ENCODE measurements at regions not wholly inside any gene's neighbourhood (a gene's known extent, or its start where the extent isn't known, plus 50 kb on each side); places are given as distances from the start of the nearest gene placed in this dataset.

GRCh38 chr1:188089015-188089414 is 1260.3 kb downstream of the PLA2G4A start:
- Histone ChIP-seq H3K4me3 (ENCODE audit: low read length) (no peak overlapping the region), H3K4me1 (ENCODE audit: control insufficient read depth, insufficient read depth, low read length) (no peaks in the 10 kb centered on the region), H3K27me3 (ENCODE audit: control insufficient read depth, insufficient read depth, low read length) (no peaks in the 10 kb centered on the region), H3K27ac (ENCODE audit: low read length) (no peak overlapping the region), H3K9me3 (ENCODE audit: control insufficient read depth, low read depth, low read length) (peaks cover 2% of the 10 kb centered on the region), H3K36me3 (ENCODE audit: control insufficient read depth, insufficient read depth, low read length) (no peaks in the 10 kb centered on the region)
- DNase-seq, result no peak
- 60% methylated on average over 1 of the region's 3 CpGs for WGBS (ENCODE audit: insufficient coverage, low lambda C conversion rate)

- no peak overlapping the region for H3K4me3 ChIP-seq (ENCODE audit: low read length)
- H3K27me3 ChIP-seq (ENCODE audit: control insufficient read depth, insufficient read depth, low read length), result no peaks in the 10 kb centered on the region
- H3K9me3 ChIP-seq (ENCODE audit: control insufficient read depth, low read depth, low read length), result peaks cover 2% of the 10 kb centered on the region
- DNase-seq, result no peak
- no peaks in the 10 kb centered on the region for H3K4me1 ChIP-seq (ENCODE audit: control insufficient read depth, insufficient read depth, low read length)
- no peaks in the 10 kb centered on the region for H3K36me3 ChIP-seq (ENCODE audit: control insufficient read depth, insufficient read depth, low read length)
- H3K27ac ChIP-seq (ENCODE audit: low read length), result no peak overlapping the region
Observed at GRCh38 chr1:188089461-188089860, 1260.7 kb downstream of the PLA2G4A start.

DNA sequence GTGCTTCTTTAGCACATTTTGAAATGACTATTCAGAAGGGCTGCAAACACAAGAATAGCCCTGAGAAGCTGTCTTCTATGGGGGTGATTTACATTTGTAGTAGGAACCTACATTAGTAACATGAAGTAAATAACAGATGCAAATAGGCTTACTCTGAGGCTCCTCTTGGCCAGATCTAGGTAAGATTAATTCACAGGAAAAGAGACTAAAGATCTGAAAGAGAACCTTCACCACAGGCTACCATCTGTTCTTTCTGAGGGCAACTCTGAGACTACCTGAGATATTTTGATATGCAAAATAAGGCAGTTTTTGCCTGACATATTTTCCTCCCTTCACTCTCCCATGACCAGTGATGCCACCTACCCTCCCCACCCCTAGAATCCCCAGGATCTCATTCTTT is 1267.8 kb downstream of the PLA2G4A start:
- H3K9me3 ChIP-seq (ENCODE audit: control insufficient read depth, low read depth, low read length), result no peaks in the 10 kb centered on the region
- no peaks in the 10 kb centered on the region for H3K4me1 ChIP-seq (ENCODE audit: control insufficient read depth, insufficient read depth, low read length)
- H3K36me3 ChIP-seq (ENCODE audit: control insufficient read depth, insufficient read depth, low read length), result no peaks in the 10 kb centered on the region
- H3K4me3 ChIP-seq (ENCODE audit: low read length), result no peak overlapping the region
- DNase-seq, result no peak
- H3K27me3 ChIP-seq (ENCODE audit: control insufficient read depth, insufficient read depth, low read length), result no peaks in the 10 kb centered on the region
- H3K27ac ChIP-seq (ENCODE audit: low read length), result no peak overlapping the region

- Histone ChIP-seq H3K27me3 (ENCODE audit: control insufficient read depth, insufficient read depth, low read length) (no peaks in the 10 kb centered on the region), H3K4me1 (ENCODE audit: control insufficient read depth, insufficient read depth, low read length) (no peaks in the 10 kb centered on the region), H3K27ac (ENCODE audit: low read length) (no peak overlapping the region), H3K4me3 (ENCODE audit: low read length) (no peak overlapping the region), H3K36me3 (ENCODE audit: control insufficient read depth, insufficient read depth, low read length) (no peaks in the 10 kb centered on the region), H3K9me3 (ENCODE audit: control insufficient read depth, low read depth, low read length) (no peaks in the 10 kb centered on the region)
- DNase-seq, result no peak
- 88% methylated on average over 1 of the region's 2 CpGs for WGBS (ENCODE audit: insufficient coverage, low lambda C conversion rate)
Observed at GRCh38 chr1:188117436-188117835, 1288.7 kb downstream of the PLA2G4A start.

DNA sequence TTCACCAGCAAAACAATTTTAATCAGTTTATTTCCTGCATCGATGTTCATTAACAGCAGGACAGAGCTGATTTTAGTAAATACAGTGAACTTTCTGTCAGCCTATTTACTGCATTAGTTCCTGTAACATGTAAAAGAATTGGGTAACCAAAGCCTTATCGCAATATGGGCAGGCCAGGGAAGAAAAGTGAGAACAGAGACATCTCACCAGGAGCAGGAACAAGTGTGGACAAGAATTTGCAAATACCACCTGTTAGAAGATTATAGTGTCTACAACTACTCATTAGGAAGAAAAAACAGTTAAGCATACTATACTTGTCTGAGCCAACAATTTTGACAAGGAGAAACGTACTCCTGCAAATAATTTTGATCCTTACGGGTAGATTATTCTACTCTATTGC is 1293.9 kb downstream of the PLA2G4A start:
- no peak for DNase-seq
- Histone ChIP-seq H3K27ac (ENCODE audit: low read length) (no peak overlapping the region), H3K4me1 (ENCODE audit: control insufficient read depth, insufficient read depth, low read length) (no peaks in the 10 kb centered on the region), H3K27me3 (ENCODE audit: control insufficient read depth, insufficient read depth, low read length) (no peaks in the 10 kb centered on the region), H3K4me3 (ENCODE audit: low read length) (no peak overlapping the region), H3K36me3 (ENCODE audit: control insufficient read depth, insufficient read depth, low read length) (no peaks in the 10 kb centered on the region), H3K9me3 (ENCODE audit: control insufficient read depth, low read depth, low read length) (no peaks in the 10 kb centered on the region)
- no CpG with 5 or more reads among the region's 4 CpGs for WGBS (ENCODE audit: insufficient coverage, low lambda C conversion rate)

DNA sequence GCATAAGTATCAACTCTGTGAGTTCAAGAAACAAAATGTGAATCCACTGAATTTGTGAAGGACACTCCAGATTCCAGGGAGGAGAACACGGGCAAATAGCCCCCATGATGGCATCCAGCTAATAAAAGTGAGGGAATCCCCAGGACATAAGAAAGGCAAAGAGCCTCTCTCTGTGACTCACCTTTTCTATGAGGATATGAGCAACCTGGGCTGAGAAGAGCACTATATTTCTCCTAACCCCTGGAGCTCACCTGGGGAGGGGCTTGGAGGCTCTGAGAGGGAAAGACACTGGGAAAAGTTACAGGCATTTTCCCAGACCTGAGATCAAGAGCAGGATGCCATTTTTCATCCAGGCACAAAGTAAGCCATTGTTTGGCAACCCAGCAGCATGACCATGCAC is 1298.8 kb downstream of the PLA2G4A start:
- H3K36me3 ChIP-seq (ENCODE audit: control insufficient read depth, insufficient read depth, low read length), result no peaks in the 10 kb centered on the region
- no peak overlapping the region for H3K27ac ChIP-seq (ENCODE audit: low read length)
- no peaks in the 10 kb centered on the region for H3K4me1 ChIP-seq (ENCODE audit: control insufficient read depth, insufficient read depth, low read length)
- H3K9me3 ChIP-seq (ENCODE audit: control insufficient read depth, low read depth, low read length), result no peaks in the 10 kb centered on the region
- DNase-seq, result no peak
- H3K27me3 ChIP-seq (ENCODE audit: control insufficient read depth, insufficient read depth, low read length), result no peaks in the 10 kb centered on the region
- no peak overlapping the region for H3K4me3 ChIP-seq (ENCODE audit: low read length)
- no CpG with 5 or more reads among the region's 1 CpG for WGBS (ENCODE audit: insufficient coverage, low lambda C conversion rate)

DNA sequence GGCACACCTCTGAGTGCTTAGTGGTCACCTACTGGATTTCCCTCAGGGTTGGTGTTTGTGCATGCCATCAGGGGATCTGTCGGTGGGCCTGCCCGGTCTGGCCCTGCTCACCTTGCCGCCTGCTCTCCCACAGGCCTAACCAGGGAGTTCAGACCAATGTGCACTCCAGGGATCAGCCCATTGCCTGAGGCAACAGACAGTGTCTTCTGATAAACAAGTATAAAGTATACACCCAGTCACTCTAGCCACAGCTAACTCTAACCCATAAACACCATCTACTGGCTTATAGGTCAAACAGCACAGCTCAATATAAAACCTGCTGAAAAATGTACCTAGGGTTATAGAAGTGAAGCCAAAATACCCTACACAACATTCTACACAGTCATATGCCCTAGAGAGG is 1300.0 kb downstream of the PLA2G4A start:
- no CpG with 5 or more reads among the region's 3 CpGs for WGBS (ENCODE audit: insufficient coverage, low lambda C conversion rate)
- no peak overlapping the region for H3K27ac ChIP-seq (ENCODE audit: low read length)
- H3K36me3 ChIP-seq (ENCODE audit: control insufficient read depth, insufficient read depth, low read length), result no peaks in the 10 kb centered on the region
- no peak overlapping the region for H3K4me3 ChIP-seq (ENCODE audit: low read length)
- no peaks in the 10 kb centered on the region for H3K9me3 ChIP-seq (ENCODE audit: control insufficient read depth, low read depth, low read length)
- H3K27me3 ChIP-seq (ENCODE audit: control insufficient read depth, insufficient read depth, low read length), result no peaks in the 10 kb centered on the region
- DNase-seq, result no peak
- H3K4me1 ChIP-seq (ENCODE audit: control insufficient read depth, insufficient read depth, low read length), result no peaks in the 10 kb centered on the region

DNA sequence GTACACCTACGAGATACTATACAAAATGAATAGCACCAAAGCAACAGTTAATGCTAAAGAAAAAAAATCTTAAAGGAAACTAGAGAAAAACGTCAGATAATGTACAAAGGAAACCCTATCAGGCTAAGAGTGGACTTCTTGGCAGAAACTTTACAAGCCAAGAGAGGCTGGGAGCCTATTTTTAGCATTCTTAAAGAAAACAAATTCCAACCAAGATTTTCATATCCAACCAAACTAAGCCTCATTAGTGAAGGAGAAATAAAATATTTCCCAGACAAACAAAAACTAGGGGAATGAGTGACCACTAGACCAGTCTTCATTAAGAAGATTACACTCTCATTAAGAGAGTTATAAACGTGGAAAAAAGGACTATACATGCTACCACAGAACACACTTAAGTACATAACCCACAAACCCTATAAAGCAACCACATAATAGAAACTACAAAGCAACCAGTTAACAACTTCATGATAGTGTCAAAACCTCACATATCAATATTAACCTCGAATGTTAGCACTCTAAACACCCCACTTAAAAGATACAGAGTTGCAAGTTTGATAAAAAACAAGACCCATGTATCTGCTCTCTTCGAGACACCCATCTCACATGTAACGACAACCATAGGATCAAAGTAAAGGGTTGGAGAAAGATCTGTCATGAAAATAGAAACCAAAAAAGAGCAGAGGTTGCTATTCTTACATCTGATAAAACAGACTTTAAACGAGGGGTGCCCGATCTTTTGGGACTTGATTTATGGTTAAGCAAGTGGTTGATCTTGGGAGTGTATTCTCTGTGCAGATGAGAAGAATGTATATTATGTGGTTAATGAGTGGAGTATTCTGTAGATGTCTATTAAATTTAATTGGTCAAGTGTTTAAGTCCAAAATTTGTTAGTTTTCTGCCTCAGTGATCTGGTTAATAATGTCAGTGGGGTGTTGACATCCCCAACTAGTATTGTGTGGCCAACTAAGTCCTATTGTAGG is 1301.4 kb downstream of the PLA2G4A start:
- Histone ChIP-seq H3K27ac (ENCODE audit: low read length) (no peak overlapping the region), H3K4me3 (ENCODE audit: low read length) (no peak overlapping the region), H3K4me1 (ENCODE audit: control insufficient read depth, insufficient read depth, low read length) (no peaks in the 10 kb centered on the region), H3K36me3 (ENCODE audit: control insufficient read depth, insufficient read depth, low read length) (no peaks in the 10 kb centered on the region), H3K9me3 (ENCODE audit: control insufficient read depth, low read depth, low read length) (no peaks in the 10 kb centered on the region), H3K27me3 (ENCODE audit: control insufficient read depth, insufficient read depth, low read length) (no peaks in the 10 kb centered on the region)
- WGBS (ENCODE audit: insufficient coverage, low lambda C conversion rate), result 88% methylated on average over 4 of the region's 8 CpGs
- DNase-seq, result no peak

DNA sequence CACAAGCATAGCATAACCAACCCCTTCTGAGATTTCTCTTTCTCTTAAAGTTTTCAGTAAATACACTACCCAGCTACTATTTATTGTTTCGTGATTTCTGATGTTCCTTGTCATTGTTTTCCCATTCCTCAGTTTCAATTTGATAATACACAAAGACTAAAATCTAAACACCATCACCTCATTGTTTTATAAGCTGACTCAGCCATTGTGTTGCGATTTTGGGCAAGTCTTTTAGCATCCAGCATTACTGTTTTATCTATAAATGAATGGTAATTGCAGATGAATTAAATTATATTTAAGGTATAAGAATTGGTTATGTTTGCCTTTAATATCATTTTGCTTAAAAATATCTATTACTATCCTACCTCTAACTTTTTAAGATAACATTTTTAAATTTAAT is 1308.5 kb downstream of the PLA2G4A start:
- H3K36me3 ChIP-seq (ENCODE audit: control insufficient read depth, insufficient read depth, low read length), result no peaks in the 10 kb centered on the region
- no peaks in the 10 kb centered on the region for H3K9me3 ChIP-seq (ENCODE audit: control insufficient read depth, low read depth, low read length)
- no peak overlapping the region for H3K27ac ChIP-seq (ENCODE audit: low read length)
- DNase-seq, result no peak
- no peak overlapping the region for H3K4me3 ChIP-seq (ENCODE audit: low read length)
- no peaks in the 10 kb centered on the region for H3K4me1 ChIP-seq (ENCODE audit: control insufficient read depth, insufficient read depth, low read length)
- H3K27me3 ChIP-seq (ENCODE audit: control insufficient read depth, insufficient read depth, low read length), result no peaks in the 10 kb centered on the region
- 100% methylated on average over 1 of the region's 2 CpGs for WGBS (ENCODE audit: insufficient coverage, low lambda C conversion rate)

- WGBS (ENCODE audit: insufficient coverage, low lambda C conversion rate), result 83% methylated on average over 1 of the region's 2 CpGs
- no peak overlapping the region for H3K4me3 ChIP-seq (ENCODE audit: low read length)
- no peaks in the 10 kb centered on the region for H3K4me1 ChIP-seq (ENCODE audit: control insufficient read depth, insufficient read depth, low read length)
Observed at GRCh38 chr1:188140958-188141357, 1312.2 kb downstream of the PLA2G4A start.

GRCh38 chr1:188154196-188154595 is 1325.4 kb downstream of the PLA2G4A start:
- Histone ChIP-seq H3K36me3 (ENCODE audit: control insufficient read depth, insufficient read depth, low read length) (no peaks in the 10 kb centered on the region), H3K4me3 (ENCODE audit: low read length) (no peak overlapping the region), H3K9me3 (ENCODE audit: control insufficient read depth, low read depth, low read length) (no peaks in the 10 kb centered on the region), H3K27ac (ENCODE audit: low read length) (no peak overlapping the region), H3K4me1 (ENCODE audit: control insufficient read depth, insufficient read depth, low read length) (no peaks in the 10 kb centered on the region), H3K27me3 (ENCODE audit: control insufficient read depth, insufficient read depth, low read length) (no peaks in the 10 kb centered on the region)
- no peak for DNase-seq
- WGBS (ENCODE audit: insufficient coverage, low lambda C conversion rate), result no CpG with 5 or more reads among the region's 11 CpGs

More at GRCh38 chr1:188140958-188141357, 1312.2 kb downstream of the PLA2G4A start:
- Histone ChIP-seq H3K36me3 (ENCODE audit: control insufficient read depth, insufficient read depth, low read length) (no peaks in the 10 kb centered on the region), H3K27me3 (ENCODE audit: control insufficient read depth, insufficient read depth, low read length) (no peaks in the 10 kb centered on the region), H3K27ac (ENCODE audit: low read length) (no peak overlapping the region), H3K9me3 (ENCODE audit: control insufficient read depth, low read depth, low read length) (no peaks in the 10 kb centered on the region)
- no peak for DNase-seq
